ENCODE measurements at regions not wholly inside any gene's neighbourhood (a gene's known extent, or its start where the extent isn't known, plus 50 kb on each side); places are given as distances from the start of the nearest gene placed in this dataset.

- no peaks in the 10 kb centered on the region for H3K36me3 Mint-ChIP-seq (ENCODE audit: unreplicated experiment)
- no peak for TF ChIP-seq CTCF (IDR thresholded peaks at IDR 0.05)
- no peaks in the 10 kb centered on the region for H3K9me3 Mint-ChIP-seq (ENCODE audit: unreplicated experiment)
- no peak for DNase-seq (ENCODE audit: extremely low spot score, unreplicated experiment)
- no peaks in the 10 kb centered on the region for H3K4me1 Mint-ChIP-seq (ENCODE audit: unreplicated experiment)
- H3K27ac Mint-ChIP-seq (ENCODE audit: unreplicated experiment), result no peak overlapping the region
- peaks cover 8% of the 10 kb centered on the region for H3K27me3 Mint-ChIP-seq (ENCODE audit: unreplicated experiment)
- no peak overlapping the region for H3K4me3 Mint-ChIP-seq (ENCODE audit: unreplicated experiment)
These were observed 147.2 kb upstream of the FREM2 start for GRCh38 chr13:38539632-38540031.

GRCh38 chr13:38542601-38543000 lies 144.3 kb upstream of the FREM2 start:
- DNase-seq (ENCODE audit: extremely low spot score, unreplicated experiment), result no peak
- no peak overlapping the region for H3K4me3 Mint-ChIP-seq (ENCODE audit: unreplicated experiment)
- no peaks in the 10 kb centered on the region for H3K27me3 Mint-ChIP-seq (ENCODE audit: unreplicated experiment)
- no peaks in the 10 kb centered on the region for H3K36me3 Mint-ChIP-seq (ENCODE audit: unreplicated experiment)
- H3K27ac Mint-ChIP-seq (ENCODE audit: unreplicated experiment), result no peak overlapping the region
- TF ChIP-seq CTCF (IDR thresholded peaks at IDR 0.05), result no peak
- no peaks in the 10 kb centered on the region for H3K9me3 Mint-ChIP-seq (ENCODE audit: unreplicated experiment)
- no peaks in the 10 kb centered on the region for H3K4me1 Mint-ChIP-seq (ENCODE audit: unreplicated experiment)

GRCh38 chr13:38543561-38543960 lies 143.3 kb upstream of the FREM2 start:
- H3K27ac Mint-ChIP-seq (ENCODE audit: unreplicated experiment), result no peak overlapping the region

GRCh38 chr13:38563739-38564138 lies 123.1 kb upstream of the FREM2 start:
- no peaks in the 10 kb centered on the region for H3K4me1 Mint-ChIP-seq (ENCODE audit: unreplicated experiment)
- TF ChIP-seq CTCF (IDR thresholded peaks at IDR 0.05), result no peak
- H3K27me3 Mint-ChIP-seq (ENCODE audit: unreplicated experiment), result peaks cover 5% of the 10 kb centered on the region
- H3K9me3 Mint-ChIP-seq (ENCODE audit: unreplicated experiment), result no peaks in the 10 kb centered on the region
- H3K4me3 Mint-ChIP-seq (ENCODE audit: unreplicated experiment), result no peak overlapping the region
- no peak overlapping the region for H3K27ac Mint-ChIP-seq (ENCODE audit: unreplicated experiment)
- no peaks in the 10 kb centered on the region for H3K36me3 Mint-ChIP-seq (ENCODE audit: unreplicated experiment)
- DNase-seq (ENCODE audit: extremely low spot score, unreplicated experiment), result no peak

More at GRCh38 chr13:38543561-38543960, 143.3 kb upstream of the FREM2 start:
- no peaks in the 10 kb centered on the region for H3K9me3 Mint-ChIP-seq (ENCODE audit: unreplicated experiment)
- H3K4me3 Mint-ChIP-seq (ENCODE audit: unreplicated experiment), result no peak overlapping the region
- no peaks in the 10 kb centered on the region for H3K36me3 Mint-ChIP-seq (ENCODE audit: unreplicated experiment)
- no peak for DNase-seq (ENCODE audit: extremely low spot score, unreplicated experiment)
- H3K27me3 Mint-ChIP-seq (ENCODE audit: unreplicated experiment), result peaks cover 2% of the 10 kb centered on the region
- H3K4me1 Mint-ChIP-seq (ENCODE audit: unreplicated experiment), result no peaks in the 10 kb centered on the region
- TF ChIP-seq CTCF (IDR thresholded peaks at IDR 0.05), result no peak

GRCh38 chr13:38564256-38565150 lies 122.4 kb upstream of the FREM2 start:
- no peaks in the 10 kb centered on the region for H3K4me1 Mint-ChIP-seq (ENCODE audit: unreplicated experiment)
- TF ChIP-seq CTCF (IDR thresholded peaks at IDR 0.05), result no peak
- H3K36me3 Mint-ChIP-seq (ENCODE audit: unreplicated experiment), result no peaks in the 10 kb centered on the region
- H3K27ac Mint-ChIP-seq (ENCODE audit: unreplicated experiment), result no peak overlapping the region
- no peak for DNase-seq (ENCODE audit: extremely low spot score, unreplicated experiment)
- no peak overlapping the region for H3K4me3 Mint-ChIP-seq (ENCODE audit: unreplicated experiment)
- H3K27me3 Mint-ChIP-seq (ENCODE audit: unreplicated experiment), result peaks cover 5% of the 10 kb centered on the region
- no peaks in the 10 kb centered on the region for H3K9me3 Mint-ChIP-seq (ENCODE audit: unreplicated experiment)

Data from osteocyte (in vitro differentiated cells).